Cardiac muscle cell (in vitro differentiated cells and primary cell): ENCODE measurements at regions not wholly inside any gene's neighbourhood (a gene's known extent, or its start where the extent isn't known, plus 50 kb on each side); places are given as distances from the start of the nearest gene placed in this dataset.
"Not testable (repeated sequence)": the region's sequence is repeated elsewhere in the genome, so short reads cannot be mapped to it uniquely, and the experiment has no call there.

Experiments used
- DNase-seq, 2 donors: peaks; one replicate each; pipeline versions ENCODE4 v3.0.0 to v3.0.0-alpha.2; 2010 to 2017; ENCODE audit warnings: low read depth in 1 of 2, low spot score in 1 of 2
- H3K27ac ChIP-seq: fragments of 200-600 bp; sonication (generic); 2 replicates; pipeline ENCODE4 v1.5.1; 2016
- H3K27me3 ChIP-seq: fragments of 200-600 bp; sonication (generic); 2 replicates; pipeline ENCODE4 v1.6.0; 2016; ENCODE audit warnings: control low read depth
- H3K36me3 ChIP-seq: fragments of 200-600 bp; sonication (generic); 2 replicates; pipeline ENCODE4 v1.5.1; 2016; ENCODE audit warnings: control low read depth
- H3K4me1 ChIP-seq: fragments of 200-600 bp; sonication (generic); 2 replicates; pipeline ENCODE4 v1.8.1; 2017; ENCODE audit warnings: low read depth, mild to moderate bottlenecking, mixed run types
- H3K4me3 ChIP-seq: fragments of 200-600 bp; sonication (generic); 2 replicates; pipeline ENCODE4 v1.5.1; 2016; ENCODE audit warnings: mild to moderate bottlenecking
- H3K9me3 ChIP-seq: fragments of 200-600 bp; sonication (generic); 2 replicates; pipeline ENCODE4 v1.5.1; 2017; ENCODE audit warnings: low read depth, mild to moderate bottlenecking, control low read depth
- CTCF ChIP-seq: IDR thresholded peaks from 2 replicates; pipeline ENCODE4 v1.5.1; 2012; ENCODE audit warnings: low read depth, mild to moderate bottlenecking, low read length

GRCh38 chr2:201546576-201546975 lies 95.0 kb downstream of the STRADB start:
- peak in 1 of 2 donors; percentile 68 for DNase-seq
- no peaks in the 10 kb centered on the region for H3K9me3 ChIP-seq
- no peak for TF ChIP-seq CTCF
- no peaks in the 10 kb centered on the region for H3K27me3 ChIP-seq
- no peak overlapping the region for H3K4me3 ChIP-seq
- H3K4me1 ChIP-seq: no peaks in the 10 kb centered on the region
- H3K27ac ChIP-seq: no peak overlapping the region
- H3K36me3 ChIP-seq: no peaks in the 10 kb centered on the region

GRCh38 chr2:201542291-201542690 lies 90.8 kb downstream of the STRADB start:
- Histone ChIP-seq H3K4me3 (no peak overlapping the region), H3K9me3 (no peaks in the 10 kb centered on the region), H3K27ac (no peak overlapping the region), H3K4me1 (no peaks in the 10 kb centered on the region), H3K27me3 (no peaks in the 10 kb centered on the region), H3K36me3 (no peaks in the 10 kb centered on the region)
- no peak for TF ChIP-seq CTCF
- DNase-seq: no peak

GRCh38 chr2:201539271-201539670 lies 87.7 kb downstream of the STRADB start:
- not testable (repeated sequence) for H3K36me3 ChIP-seq, H3K27me3 ChIP-seq, H3K27ac ChIP-seq, H3K4me1 ChIP-seq, DNase-seq, H3K4me3 ChIP-seq, H3K9me3 ChIP-seq

GRCh38 chr2:201538025-201538424 lies 86.5 kb downstream of the STRADB start:
- no peak for TF ChIP-seq CTCF
- DNase-seq: no peak
- Histone ChIP-seq H3K4me1 (no peaks in the 10 kb centered on the region), H3K27me3 (no peaks in the 10 kb centered on the region), H3K27ac (no peak overlapping the region), H3K36me3 (no peaks in the 10 kb centered on the region), H3K4me3 (no peak overlapping the region), H3K9me3 (no peaks in the 10 kb centered on the region)

GRCh38 chr2:201536754-201537153 lies 85.2 kb downstream of the STRADB start:
- Histone ChIP-seq H3K27ac (no peak overlapping the region), H3K9me3 (no peaks in the 10 kb centered on the region), H3K27me3 (no peaks in the 10 kb centered on the region), H3K36me3 (no peaks in the 10 kb centered on the region), H3K4me3 (no peak overlapping the region), H3K4me1 (no peaks in the 10 kb centered on the region)
- DNase-seq: no peak
- no peak for TF ChIP-seq CTCF

GRCh38 chr2:201536046-201536445 lies 84.5 kb downstream of the STRADB start:
- no peaks in the 10 kb centered on the region for H3K36me3 ChIP-seq
- H3K9me3 ChIP-seq: no peaks in the 10 kb centered on the region
- no peak overlapping the region for H3K4me3 ChIP-seq
- no peak overlapping the region for H3K27ac ChIP-seq
- no peaks in the 10 kb centered on the region for H3K4me1 ChIP-seq
- DNase-seq: no peak
- H3K27me3 ChIP-seq: no peaks in the 10 kb centered on the region
- TF ChIP-seq CTCF: no peak
